NCI-H146 treated with DMSO at 0.1 percent for 48 hours (cell line): ENCODE measurements at regions not wholly inside any gene's neighbourhood (a gene's known extent, or its start where the extent isn't known, plus 50 kb on each side); places are given as distances from the start of the nearest gene placed in this dataset.
A peak's percentile ranks its signal among the peaks of the same experiment; 100 is the strongest.
"Not testable (repeated sequence)": the region's sequence is repeated elsewhere in the genome, so short reads cannot be mapped to it uniquely, and the experiment has no call there.

ENCODE experiments used
- DNase-seq: peaks from one replicate; lab custom pipeline; 2025; ENCODE audit not compliant: unreplicated experiment; lab: John Stamatoyannopoulos, UW

DNA sequence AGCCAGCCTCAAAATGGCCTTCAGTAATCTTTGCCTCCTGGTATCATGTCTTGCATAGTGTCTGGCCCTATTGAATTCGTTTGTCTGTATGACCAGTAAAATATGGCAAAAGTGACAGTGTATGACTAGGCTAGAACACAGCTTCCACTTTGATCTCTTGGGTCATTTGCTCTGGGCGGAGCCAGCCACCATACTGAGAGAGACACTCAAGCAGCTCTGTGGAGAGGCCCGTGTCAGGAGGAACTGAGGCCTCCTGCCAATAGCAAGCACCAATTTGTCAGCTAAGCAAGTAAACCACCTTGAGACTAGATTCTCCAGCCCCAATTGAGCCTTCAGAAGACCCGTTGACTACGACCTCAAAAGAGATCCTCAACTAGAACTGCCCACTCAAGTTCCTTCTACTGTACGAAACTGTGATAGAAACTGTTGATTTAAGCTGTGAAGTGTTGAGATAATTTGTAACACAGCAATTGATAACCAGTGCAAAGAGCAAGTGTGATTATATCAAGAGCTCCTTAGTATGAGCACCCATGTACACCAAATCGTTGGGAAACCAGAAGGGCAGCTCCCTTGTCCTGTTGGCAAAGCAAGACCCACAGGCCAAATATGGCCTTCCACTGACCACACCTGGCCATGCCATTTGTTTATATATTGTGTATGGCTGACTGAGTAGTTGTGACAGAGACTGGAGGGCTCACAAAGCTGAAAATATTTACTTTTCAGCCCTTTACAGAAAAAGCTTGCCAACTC is 52.7 kb upstream of the SERBP1 start:
- DNase-seq: no peak

DNA sequence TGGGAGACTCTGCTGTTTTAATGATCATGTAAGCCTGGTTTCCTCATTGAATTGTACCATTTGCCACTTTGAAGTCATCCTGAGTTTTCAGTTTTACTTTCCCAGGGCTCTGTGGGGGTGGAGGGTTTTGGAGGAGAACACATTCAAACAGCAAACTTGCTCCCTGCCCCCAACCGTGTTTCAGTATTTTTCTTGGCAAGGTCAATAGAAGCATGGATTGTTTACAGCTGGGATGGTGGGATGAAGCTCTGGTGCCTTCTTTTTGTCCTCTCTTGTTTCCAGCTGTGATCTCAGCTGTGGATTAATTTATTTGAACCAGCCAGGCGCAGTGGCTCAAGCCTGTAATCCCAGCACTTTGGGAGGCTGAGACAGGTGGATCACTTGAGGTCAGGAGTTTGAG is 54.3 kb upstream of the SERBP1 start:
- peak; percentile 57 for DNase-seq

DNA sequence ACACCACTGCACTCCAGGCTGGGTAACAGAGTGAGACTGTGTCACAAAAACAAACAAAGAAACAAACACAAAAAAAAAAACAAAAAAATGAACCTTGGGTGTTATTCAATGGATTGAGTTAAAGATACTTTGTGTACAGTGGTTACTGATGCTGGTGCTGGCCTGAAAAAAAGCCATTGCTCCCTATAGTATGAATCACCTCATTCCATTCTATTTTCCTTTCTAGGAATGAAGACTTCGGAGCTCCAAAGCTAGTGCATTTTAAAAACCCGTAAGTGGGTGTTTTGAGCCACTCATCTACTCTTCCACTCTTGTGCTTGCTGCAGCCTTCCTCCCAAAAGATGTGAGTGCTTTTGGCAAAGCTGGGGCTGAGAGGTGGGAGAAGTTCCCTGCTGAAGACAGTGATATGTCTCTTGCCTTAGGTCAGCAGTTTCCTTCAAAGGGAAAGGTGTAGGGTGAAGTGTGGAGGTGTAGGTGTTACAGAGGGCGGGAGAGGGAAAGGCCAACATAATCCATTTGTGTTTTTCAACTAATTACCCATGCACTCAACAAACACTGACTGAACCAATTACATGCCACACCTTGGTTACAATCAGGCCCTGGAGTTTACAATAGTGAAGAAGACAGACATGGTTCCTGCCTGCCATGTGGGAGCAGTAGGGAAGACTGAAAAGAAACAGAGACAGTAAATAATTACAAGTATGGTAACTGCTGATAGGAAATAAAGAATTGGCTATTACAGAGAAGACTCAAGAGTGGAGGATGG is 55.0 kb upstream of the SERBP1 start:
- DNase-seq: peak; percentile 79

DNA sequence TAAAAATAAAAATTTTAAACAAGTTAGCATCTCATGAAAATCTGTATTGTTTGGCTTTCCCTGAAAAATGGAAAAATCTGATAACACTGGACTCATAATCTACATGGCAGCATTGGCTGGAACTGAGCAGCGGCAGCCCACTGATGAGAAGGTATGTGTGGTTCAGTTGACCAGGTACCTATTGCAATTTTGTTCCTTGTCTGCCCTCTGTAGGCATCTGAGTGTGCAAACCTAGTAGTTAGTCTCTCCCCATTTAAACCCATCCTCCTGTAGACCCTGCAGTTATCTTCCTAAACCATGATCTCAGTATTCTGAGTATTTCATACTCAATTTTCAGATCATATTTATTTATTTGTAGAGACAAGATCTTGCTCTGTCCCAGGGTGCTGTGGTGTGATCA is 59.4 kb upstream of the SERBP1 start:
- DNase-seq: peak; percentile 23

DNA sequence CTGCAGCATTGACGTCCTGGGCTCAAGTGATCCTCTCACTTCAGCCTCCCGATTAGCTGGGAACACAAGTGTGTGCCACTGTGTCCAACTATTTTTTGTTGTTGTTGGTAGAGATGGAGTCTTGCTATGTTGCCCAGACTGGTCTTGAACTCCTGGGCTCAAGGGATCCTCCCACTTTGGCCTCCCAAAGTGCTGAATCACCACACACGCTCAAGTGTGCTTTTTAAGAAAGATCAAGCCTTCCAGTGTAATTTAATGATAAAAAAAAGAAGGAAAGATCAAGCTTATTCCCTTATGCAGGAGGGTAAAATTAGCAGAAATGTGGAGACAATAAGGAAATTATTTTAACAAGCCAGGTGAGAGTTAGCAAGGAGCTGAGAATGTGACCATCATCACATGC is 61.1 kb upstream of the SERBP1 start:
- no peak for DNase-seq

DNA sequence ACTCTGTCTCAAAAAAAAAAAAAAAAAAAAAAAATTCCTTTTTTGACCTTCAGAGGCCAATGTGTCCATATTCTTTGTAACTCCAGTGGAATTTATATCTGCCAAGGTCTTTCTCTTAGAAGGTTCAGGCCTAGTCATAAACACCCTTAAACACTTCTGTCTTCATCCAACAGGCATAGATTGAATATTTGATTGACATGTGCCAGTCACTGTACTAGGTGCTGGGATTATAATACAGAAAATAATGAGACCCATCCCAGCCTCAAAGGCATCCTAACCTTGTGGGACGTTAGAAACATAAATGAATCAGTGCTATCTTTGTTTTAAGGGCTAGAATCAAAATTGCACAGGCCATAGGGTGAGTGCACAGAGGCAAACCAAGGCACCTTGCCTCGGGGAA is 62.9 kb upstream of the SERBP1 start:
- DNase-seq: no peak

DNA sequence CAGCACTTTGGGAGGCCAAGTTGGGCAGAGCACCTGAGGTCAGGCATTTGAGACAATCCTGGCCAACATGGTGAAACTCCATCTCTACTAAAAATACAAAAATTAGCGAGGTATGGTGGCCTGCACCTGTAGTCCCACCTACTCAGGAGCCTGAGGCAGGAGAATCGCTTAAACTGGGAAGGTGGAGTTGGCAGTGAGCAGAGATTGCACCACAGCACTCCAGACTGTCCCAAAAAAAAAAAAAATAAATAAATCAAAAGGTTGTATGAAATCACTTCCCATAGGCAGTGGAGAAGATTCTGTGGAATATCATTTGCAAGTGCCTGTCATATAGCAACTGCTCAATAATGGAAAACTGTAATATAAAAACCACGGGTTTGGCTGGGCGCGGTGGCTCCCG is 65.1 kb upstream of the SERBP1 start:
- DNase-seq: no peak

DNA sequence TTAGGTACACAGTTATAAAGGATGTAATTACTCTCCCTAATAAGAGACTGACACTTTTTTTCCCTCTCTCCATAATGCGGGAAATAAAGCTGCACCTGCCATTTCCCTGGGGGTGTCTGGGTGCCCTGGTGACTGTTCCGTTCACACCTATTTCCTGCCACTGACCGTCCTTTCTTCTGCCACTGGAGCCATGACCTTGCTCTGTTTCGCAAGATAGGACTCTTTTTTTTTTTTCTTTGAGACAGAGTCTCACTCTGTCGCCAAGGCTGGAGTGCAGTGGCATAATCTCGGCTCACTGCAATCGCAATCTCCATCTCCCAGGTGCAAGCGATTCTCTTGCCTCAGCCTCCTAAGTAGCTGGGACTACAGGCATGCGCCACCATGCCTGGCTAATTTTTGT is 66.1 kb upstream of the SERBP1 start:
- DNase-seq: peak; percentile 97

DNA sequence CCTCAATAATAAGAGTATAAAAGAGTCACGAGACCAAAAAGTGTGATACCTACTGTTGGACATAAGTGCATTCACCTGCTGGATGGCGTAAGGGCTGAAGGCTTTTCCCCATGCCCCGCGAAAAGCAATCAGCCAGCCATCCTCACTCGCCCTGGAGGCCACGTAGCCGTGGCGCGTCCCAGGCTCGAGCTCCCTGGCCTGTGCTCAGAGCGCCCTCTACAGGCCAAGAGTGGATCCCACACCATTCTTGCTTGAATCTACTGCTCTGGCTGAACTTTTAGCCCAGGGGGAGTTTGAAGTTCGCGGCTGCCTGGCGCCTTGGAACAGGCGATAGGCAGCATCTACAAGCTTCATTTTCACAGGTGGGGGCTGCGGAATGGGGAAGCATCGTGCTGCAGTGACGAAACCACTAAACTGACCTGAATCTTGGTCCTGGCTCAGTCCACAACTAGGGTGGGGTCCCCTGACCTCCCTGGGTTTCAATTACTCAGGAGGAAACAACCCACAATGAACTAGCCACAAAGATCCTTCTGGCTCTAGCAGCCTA is 70.3 kb upstream of the SERBP1 start:
- DNase-seq: peak; percentile 73

DNA sequence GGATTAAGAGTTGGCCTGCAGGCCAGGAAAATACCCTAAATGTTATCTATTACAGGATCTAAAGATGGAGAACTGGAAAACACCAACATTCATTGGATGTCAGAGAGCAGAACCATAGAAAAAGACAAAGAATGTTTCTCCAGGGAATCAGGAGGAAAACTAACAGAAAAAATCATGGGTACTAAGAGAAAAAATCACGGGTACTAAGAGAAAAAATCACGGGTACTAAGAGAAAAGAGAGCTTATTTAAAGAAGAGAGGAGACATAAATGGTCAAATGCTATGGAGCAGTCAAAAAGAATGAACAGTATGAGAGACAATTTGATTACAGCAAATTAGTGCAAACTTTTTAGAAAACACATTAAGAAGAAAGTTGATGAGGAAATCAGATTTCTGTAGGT is 73.8 kb upstream of the SERBP1 start:
- no peak for DNase-seq

DNA sequence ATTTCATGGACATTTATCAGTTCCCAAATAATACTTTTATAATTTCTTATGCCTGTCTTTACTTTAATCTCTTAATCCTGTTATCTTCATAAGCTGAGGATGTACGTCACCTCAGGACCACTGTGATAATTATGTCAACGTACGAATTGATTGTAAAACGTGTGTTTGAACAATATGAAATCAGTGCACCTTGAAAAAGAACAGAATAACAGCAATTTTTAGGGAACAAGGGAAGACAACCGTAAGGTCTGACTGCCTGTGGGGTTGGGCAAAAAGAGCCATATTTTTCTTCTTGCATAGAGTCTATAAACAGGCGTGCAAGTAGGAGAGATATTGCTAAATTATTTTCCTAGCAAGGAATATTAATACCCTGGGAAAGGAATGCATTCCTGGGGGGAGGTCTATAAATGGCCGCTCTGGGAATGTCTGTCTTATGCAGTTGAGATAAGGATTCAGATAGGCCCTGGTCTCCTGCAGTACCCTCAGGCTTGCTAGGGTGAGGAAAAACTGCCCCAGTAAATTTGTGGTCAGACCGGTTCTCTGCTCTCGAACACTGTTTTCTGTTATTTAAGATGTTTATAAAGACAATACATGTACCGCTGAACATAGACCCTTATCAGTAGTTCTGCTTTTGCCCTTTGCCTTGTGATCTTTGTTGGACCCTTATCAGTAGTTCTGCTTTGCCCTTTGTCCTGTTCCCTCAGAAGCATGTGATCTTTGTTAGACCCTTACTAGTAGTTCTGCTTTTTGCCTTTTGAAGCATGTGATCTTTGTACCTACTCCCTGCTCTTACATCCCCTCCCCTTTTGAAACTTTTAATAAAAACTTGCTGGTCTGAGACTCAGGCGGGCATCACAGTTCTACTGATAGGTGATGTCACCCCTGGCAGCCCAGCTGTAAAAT is 83.4 kb upstream of the SERBP1 start:
- not testable (repeated sequence) for DNase-seq

DNA sequence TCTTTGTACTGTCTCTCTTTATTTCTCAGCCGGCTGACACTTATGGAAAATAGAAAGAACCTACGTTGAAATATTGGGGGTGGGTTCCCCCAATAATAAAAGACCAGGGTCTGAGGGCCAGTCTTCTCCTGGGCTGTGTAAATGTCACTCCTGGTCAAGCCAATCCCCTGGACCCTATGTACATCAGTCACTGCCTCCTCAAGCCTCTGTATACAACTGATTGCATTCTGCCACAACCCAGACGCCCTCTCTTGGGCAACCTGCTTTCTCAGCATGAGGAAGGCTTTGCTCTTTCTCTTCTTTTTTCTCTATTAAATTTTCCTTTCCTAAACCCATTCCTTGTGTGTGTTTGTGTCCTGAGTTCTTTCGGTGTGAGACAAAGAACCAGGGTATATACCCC is 84.1 kb upstream of the SERBP1 start:
- DNase-seq: no peak

DNA sequence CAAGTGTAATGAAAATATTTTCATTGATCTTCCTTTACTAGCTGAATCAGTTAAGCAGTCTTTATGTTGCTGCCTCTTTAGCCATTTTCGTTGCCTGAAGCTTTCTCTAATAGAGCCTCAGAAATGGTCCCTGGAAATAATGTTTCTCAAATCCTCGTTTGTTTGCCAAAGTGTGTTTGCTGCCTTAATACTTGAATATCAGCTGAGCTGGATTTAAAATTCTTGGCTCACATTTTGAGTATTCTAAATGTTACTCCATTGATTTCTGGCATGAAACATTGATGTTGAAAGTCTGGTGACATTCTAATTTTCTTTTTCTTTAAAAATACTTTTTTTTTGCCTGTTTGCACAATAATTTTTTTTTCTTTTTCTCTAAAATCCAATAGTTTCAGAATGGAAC is 84.6 kb upstream of the SERBP1 start:
- no peak for DNase-seq

DNA sequence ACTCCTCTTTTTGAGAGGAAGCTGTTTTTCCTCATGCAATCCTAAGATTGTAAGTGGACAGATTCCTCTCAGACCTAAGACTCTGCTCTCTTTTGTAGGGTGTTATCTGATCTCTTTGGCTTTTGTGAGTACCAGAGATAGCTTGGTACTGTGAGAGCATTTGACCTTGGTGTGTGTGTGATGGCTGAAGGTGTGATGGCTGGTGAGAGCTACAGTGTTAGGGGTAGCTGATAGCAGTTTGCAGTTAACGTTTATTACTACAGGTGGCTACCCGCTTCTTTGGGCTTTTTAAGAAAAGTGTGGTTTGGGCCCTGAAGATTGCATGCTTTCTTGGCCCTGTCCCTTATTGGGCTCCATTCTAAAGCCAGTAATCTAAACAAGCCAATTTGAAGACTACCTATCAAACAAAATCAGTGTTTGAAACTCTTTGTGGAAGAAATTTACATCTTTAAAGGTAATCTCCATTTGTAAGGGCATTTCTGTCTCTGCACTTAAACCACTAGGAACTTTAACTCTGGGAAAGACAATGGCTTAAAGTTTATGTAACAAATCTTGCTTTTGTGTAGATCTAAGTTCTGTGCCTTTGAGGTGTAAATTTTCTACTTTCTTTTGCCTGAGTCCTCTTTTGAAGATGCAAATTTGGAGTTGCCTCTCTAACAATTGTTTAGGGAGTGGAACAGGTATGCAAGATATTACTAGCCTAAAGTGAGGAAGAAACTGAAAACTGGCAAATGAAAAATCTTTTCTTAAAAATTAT is 85.3 kb upstream of the SERBP1 start:
- no peak for DNase-seq

DNA sequence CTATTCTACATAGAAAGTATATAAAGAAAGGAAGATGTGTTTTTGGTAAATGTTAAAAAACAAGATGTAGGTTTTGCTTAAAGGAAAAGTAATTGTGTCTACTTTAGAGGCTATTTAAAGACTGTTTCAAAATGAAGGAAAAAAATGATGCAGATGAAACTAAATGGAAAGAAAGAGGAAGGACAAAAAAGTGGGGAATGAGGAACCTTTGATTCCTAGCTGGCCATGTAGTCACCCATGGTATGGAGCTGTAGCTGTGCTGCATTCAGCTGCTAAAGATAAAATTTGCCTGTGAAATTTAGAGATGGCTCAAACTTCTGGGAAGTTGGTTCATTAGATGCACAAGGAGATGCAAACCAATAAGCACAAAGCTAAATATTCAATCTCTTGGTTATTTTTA is 86.8 kb upstream of the SERBP1 start:
- no peak for DNase-seq

DNA sequence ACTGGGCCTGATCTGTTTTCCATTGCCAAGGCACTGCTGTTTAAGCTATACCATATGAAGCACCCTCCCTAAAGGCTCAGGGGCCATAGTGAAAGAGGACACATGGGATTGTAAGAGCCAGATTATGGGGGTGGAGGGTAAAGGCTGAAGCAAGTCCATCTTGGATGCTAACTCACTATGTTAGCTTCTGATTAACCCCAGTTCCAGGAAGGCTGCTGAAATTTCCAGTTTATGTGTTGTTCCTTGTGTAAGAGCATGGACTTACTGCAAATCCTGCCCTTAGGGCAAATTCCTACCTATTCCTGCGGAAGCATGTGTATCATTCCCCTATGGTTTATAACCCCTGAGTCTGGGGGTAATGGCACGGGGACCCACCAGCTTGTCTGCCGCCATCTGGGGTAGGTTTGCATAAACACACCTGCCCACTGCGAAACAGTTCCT is 91.8 kb upstream of the SERBP1 start:
- DNase-seq: no peak

DNA sequence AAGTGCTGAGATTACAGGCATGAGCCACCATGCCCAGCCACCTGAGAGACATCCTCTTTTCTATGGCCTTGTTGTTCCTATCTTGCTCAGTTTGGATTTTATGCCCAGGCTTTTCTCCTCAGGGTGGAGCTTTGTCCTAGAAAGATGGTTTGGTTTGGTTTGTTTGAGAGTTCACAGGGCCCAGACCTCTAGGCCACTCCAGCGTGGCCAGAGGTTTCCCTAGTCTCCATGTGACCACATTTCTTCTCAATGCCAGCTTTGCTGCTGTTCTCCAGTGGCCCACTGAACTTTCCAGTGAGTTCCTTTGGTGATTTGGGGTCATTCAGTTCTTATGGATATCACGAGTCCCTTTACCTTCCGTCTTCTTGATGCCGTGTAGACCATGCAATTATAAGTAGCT is 92.6 kb upstream of the SERBP1 start:
- no peak for DNase-seq

DNA sequence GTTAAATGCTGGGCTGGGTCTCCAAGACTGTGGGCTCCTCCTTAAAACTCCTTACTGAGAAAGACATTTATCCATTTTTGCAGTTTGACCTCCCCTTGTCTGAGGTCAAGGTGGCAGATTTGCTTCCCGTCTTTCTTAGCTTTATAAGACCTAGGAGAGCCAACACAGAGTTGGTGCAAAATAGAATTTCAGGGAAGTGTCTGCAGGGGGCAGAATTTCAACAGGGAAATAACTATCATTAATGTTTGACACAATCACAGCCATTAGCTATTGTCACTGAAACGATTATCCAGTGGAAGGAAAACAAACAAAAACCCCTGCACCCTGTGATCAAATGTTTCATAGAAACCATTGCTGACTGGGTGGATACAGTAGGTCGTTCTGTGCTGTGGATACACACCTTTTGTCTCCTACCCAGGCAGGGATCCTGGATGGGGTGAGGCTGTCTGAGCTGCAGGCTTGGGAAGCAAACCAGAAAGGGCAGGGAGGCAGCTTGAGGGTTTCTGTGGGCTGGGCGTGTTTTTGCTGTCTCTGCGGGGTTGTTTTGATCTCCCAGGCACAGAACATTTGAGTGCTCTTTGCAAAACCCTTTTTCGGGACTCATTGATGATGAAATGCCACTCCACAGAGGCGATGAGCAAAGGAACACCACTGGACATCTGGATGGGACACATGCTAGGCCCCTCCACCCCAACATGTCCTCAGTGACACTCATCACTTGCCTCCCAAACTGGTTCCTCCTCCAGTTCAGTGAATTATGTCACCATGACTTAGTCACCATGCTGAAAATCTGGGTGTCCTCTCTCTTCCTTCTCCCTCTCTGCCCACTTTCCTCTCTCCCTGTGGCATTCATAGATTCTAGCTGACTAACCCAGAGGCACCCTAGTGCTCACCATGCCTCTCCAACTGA is 94.2 kb upstream of the SERBP1 start:
- peak; percentile 88 for DNase-seq

DNA sequence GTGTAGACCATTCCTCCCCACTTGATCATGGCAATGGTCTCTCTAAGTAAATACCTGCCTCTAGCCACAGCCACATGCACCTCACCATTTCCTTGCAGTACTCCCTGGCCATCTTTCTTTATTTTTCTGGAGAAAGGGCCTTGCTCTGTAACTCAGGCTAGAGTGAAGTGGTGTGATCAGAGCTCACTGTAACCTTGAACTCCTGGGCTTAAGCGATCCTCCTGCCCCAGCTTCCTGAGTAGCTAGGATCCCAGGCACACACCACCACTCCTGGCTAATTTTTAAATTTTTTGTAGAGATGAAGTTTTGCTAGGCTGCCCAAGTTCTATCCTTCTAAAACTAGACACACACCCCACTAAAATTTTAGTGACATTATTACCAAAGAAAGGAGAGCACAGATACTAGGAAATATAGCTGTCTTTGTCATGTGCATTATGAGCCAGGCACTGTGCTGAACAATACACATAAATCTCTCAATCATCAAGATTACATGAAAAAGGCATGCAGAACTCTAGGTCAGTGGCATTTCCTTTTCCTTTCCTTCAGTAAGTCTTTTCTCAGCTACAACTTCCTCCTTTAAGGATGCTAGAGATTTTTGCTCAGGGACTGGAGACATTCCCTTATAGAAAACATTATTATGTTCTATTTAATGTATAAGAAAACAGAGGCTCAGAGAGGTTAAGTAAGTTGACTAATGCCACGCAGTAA is 95.0 kb upstream of the SERBP1 start:
- no peak for DNase-seq
